A673 (cell line): ENCODE measurements at regions not wholly inside any gene's neighbourhood (a gene's known extent, or its start where the extent isn't known, plus 50 kb on each side); places are given as distances from the start of the nearest gene placed in this dataset.

Experiments used
- EZH2 ChIP-seq: fragments of 200-600 bp; sonication (generic); IDR thresholded peaks from 2 replicates; pipeline ENCODE4 v1.6.1; 2017; ENCODE audit warnings: borderline replicate concordance, low read depth, mild to moderate bottlenecking, mixed read lengths, antibody characterized with exemption, low read length; ENCODE audit not compliant: poor library complexity, severe bottlenecking
- TF ChIP-seq, protein P1 (sequence below): fragments of 300-800, 200-600 bp; sonication (generic); conservative IDR thresholded peaks from 2 replicates; pipeline ENCODE4 v1.5.1; 2017; ENCODE audit warnings: low read depth, mild to moderate bottlenecking, antibody characterized with exemption, low read length, moderate library complexity, mixed read lengths

DNA sequence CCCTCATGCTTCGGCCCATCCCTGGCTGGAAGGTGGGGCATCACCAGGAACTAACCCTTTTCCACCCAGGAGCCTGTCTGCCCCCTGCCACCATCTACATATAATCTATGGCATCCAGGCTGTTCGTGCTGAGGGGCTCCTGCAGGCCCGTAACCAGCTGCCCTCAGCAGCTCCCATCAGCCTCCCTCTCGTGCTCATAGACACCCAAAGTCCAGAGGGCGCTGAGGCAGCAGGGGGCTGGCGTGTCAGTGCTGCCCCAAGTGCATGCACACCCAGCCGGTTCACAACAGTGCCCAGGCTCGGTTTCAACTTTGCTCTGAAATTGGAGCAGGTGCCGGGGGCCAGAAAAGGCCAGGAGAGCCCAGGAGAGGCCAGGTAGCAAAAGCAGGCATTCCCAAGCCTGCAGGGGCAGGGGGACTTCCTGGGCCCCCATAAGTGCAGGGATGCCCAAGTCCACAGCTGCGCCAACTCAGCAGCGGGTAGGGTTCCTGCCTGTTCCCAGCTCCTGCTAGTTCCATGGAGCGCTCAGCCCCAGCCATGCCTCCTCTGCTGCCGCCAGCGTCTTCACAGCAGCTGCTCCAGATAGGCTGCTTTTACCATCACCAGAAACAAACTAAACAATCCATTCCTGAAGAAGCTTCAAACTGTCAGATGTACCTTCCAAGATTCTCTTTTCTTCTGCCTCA, 558.2 kb upstream of the GNPDA2 start:
- TF ChIP-seq, protein P1, sequence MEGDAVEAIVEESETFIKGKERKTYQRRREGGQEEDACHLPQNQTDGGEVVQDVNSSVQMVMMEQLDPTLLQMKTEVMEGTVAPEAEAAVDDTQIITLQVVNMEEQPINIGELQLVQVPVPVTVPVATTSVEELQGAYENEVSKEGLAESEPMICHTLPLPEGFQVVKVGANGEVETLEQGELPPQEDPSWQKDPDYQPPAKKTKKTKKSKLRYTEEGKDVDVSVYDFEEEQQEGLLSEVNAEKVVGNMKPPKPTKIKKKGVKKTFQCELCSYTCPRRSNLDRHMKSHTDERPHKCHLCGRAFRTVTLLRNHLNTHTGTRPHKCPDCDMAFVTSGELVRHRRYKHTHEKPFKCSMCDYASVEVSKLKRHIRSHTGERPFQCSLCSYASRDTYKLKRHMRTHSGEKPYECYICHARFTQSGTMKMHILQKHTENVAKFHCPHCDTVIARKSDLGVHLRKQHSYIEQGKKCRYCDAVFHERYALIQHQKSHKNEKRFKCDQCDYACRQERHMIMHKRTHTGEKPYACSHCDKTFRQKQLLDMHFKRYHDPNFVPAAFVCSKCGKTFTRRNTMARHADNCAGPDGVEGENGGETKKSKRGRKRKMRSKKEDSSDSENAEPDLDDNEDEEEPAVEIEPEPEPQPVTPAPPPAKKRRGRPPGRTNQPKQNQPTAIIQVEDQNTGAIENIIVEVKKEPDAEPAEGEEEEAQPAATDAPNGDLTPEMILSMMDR, result no peak
- no peak for TF ChIP-seq EZH2
